ENCODE measurements at regions not wholly inside any gene's neighbourhood (a gene's known extent, or its start where the extent isn't known, plus 50 kb on each side); places are given as distances from the start of the nearest gene placed in this dataset.

GRCh38 chr6:67974931-67975330 is 660.2 kb upstream of the ADGRB3 start:
- no peak overlapping the region for H3K4me3 ChIP-seq
- intact Hi-C loops (cut with DNase I) = no loop called here
- H3K9me3 ChIP-seq = no peaks in the 10 kb centered on the region
- DNase-seq (no peak), ATAC-seq (no peak), FAIRE-seq (no peak)
- no peaks in the 10 kb centered on the region for H3K4me1 ChIP-seq
- no peaks in the 10 kb centered on the region for H3K36me3 ChIP-seq
- no peak overlapping the region for H3K27ac ChIP-seq
- no peaks in the 10 kb centered on the region for H3K27me3 ChIP-seq
- no peak for TF ChIP-seq CTCF (IDR thresholded peaks at IDR 0.05)

- H3K4me3 ChIP-seq = no peak overlapping the region
- ATAC-seq = no peak
- WGBS, 2 donors = 38 to 40% methylated on average over 1 of the region's 1 CpG
- H3K4me1 ChIP-seq = no peaks in the 10 kb centered on the region
- no peaks in the 10 kb centered on the region for H3K9me3 ChIP-seq
- TF ChIP-seq CTCF (IDR thresholded peaks at IDR 0.05) = no peak
- intact Hi-C loops (cut with DNase I) = no loop called here
- H3K27ac ChIP-seq = no peak overlapping the region
- H3K27me3 ChIP-seq = no peaks in the 10 kb centered on the region
- no peaks in the 10 kb centered on the region for H3K36me3 ChIP-seq
- no peak for FAIRE-seq
- DNase-seq = no peak
Measured at GRCh38 chr6:67971812-67972211, 663.3 kb upstream of the ADGRB3 start.

- no peaks in the 10 kb centered on the region for H3K9me3 ChIP-seq
- H3K27me3 ChIP-seq = no peaks in the 10 kb centered on the region
- 48 to 67% methylated on average over 1 of the region's 1 CpG for WGBS, 2 donors
- DNase-seq = no peak
- no peaks in the 10 kb centered on the region for H3K4me1 ChIP-seq
- TF ChIP-seq CTCF (IDR thresholded peaks at IDR 0.05) = no peak
- H3K4me3 ChIP-seq = no peak overlapping the region
- no peak overlapping the region for H3K27ac ChIP-seq
- FAIRE-seq = no peak
- intact Hi-C loops (cut with DNase I) = no loop called here
- no peak for ATAC-seq
- H3K36me3 ChIP-seq = no peaks in the 10 kb centered on the region
Measured at GRCh38 chr6:67966830-67967229, 668.3 kb upstream of the ADGRB3 start.

DNA sequence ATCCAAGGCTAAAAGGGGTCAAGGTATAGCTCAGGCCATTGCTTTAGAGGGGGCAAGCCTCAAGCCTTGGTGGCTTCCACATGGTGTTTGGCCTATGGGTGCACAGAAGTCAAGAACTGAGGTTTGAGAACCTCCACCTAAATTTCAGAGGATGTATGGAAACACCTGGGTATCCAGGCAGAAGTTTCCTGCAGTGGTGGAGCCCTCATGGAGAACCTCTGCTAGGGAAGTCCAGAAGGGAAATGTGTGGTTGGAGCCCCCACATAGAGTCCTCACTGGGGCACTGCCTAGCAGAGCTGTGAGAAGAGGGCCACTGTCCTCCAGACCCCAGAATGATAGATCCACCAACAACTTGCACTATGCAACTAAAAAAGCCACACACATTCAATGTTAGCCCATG is 678.7 kb upstream of the ADGRB3 start:
- no peak for FAIRE-seq
- no peaks in the 10 kb centered on the region for H3K36me3 ChIP-seq
- ATAC-seq = no peak
- H3K9me3 ChIP-seq = no peaks in the 10 kb centered on the region
- no peaks in the 10 kb centered on the region for H3K4me1 ChIP-seq
- intact Hi-C loops (cut with DNase I) = no loop called here
- H3K4me3 ChIP-seq = no peak overlapping the region
- no peak for DNase-seq
- H3K27ac ChIP-seq = no peak overlapping the region
- no peak for TF ChIP-seq CTCF (IDR thresholded peaks at IDR 0.05)
- no peaks in the 10 kb centered on the region for H3K27me3 ChIP-seq

DNA sequence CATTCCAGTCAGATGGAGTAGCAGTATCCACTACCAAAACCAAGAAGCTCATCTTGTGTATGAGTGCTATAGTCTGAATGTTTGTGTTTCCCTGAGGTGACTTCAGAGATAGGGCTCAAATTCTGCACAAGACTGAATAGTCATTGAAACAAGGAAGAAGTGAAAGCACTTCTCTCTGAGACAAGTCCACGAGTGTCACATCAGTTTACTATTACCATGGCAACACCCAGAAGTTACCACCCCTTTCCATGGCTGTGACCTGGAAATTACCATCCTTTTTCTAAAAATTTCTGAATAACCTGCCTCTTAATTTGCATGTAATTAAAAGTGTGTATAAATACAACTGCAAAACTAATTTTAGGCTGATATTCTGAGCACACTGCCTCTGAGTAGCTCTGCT is 682.1 kb upstream of the ADGRB3 start:
- intact Hi-C loops (cut with DNase I) = no loop called here

More for the DNA sequence above, 682.1 kb upstream of the ADGRB3 start:
- Histone ChIP-seq H3K4me3 (no peak overlapping the region), H3K36me3 (no peaks in the 10 kb centered on the region), H3K4me1 (no peaks in the 10 kb centered on the region), H3K27ac (no peak overlapping the region), H3K9me3 (no peaks in the 10 kb centered on the region), H3K27me3 (no peaks in the 10 kb centered on the region)
- 18 to 27% methylated on average over 1 of the region's 1 CpG for WGBS, 2 donors
- ATAC-seq (no peak), DNase-seq (no peak), FAIRE-seq (no peak)
- TF ChIP-seq CTCF (IDR thresholded peaks at IDR 0.05) = no peak

All from pancreas (tissue), 10 donors.